ENCODE measurements at regions not wholly inside any gene's neighbourhood (a gene's known extent, or its start where the extent isn't known, plus 50 kb on each side); places are given as distances from the start of the nearest gene placed in this dataset.

GRCh38 chr3:193935916-193936315, 200.0 kb upstream of the HES1 start:
- ATAC-seq (no peak), DNase-seq (no peak)

DNA sequence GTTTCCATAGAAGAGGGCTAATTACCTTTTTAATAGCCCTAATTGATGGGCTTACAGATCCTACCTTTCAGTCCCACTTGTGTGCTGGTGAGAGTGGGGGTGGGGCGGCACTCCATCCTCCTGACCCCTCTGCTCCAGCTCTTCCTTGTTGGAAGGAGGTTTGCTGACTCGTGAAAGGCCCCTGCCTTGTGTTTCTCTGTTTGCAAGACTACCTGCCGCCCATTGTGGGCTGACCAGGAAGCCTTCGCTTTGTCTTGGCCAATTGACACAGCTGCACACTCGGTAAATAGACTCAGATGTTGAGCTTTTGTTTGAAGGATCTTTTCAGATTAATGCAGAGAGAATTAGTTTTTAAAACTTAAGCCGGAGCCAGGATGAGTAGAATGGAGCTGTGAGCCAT, 197.3 kb upstream of the HES1 start:
- intact Hi-C loops (cut with micrococcal nuclease): no loop called here
- DNase-seq (no peak), ATAC-seq (no peak)

More at GRCh38 chr3:193935916-193936315, 200.0 kb upstream of the HES1 start:
- intact Hi-C loops (cut with micrococcal nuclease): no loop called here

DNA sequence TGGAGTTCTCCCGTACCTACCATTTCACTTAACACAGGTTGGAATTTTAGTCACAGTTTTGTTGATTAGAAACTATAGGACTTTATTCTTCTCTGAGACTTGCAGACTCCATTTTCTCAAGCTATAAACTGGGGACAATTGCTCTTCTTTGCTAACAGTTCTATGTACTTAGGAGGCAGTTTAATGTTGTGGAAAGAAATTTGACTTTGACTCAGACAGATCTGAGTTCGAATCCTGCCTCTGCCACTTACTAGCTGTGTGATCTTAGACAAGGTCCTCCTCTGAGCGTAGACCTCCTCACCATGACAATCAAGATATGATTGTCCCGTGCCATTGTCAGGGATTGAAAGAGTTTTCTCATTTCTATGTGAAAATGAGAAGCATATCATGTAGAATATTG, 196.4 kb upstream of the HES1 start:
- ATAC-seq: no peak
- intact Hi-C loops (cut with micrococcal nuclease): no loop called here
- no peak for DNase-seq

GRCh38 chr3:193940526-193940925, 195.4 kb upstream of the HES1 start:
- ATAC-seq: no peak
- no peak for DNase-seq
- intact Hi-C loops (cut with micrococcal nuclease): no loop called here

- intact Hi-C loops (cut with micrococcal nuclease): no loop called here
- no peak for DNase-seq
- ATAC-seq: no peak
These were observed 194.5 kb upstream of the HES1 start for GRCh38 chr3:193941486-193941885.

- intact Hi-C loops (cut with micrococcal nuclease): no loop called here
- DNase-seq (no peak), ATAC-seq (no peak)
These were observed 193.4 kb upstream of the HES1 start for GRCh38 chr3:193942516-193943055.

- DNase-seq (peak; percentile 30), ATAC-seq (peak; percentile 13)
- intact Hi-C loops (cut with micrococcal nuclease): no loop called here
These were observed 192.7 kb upstream of the HES1 start for GRCh38 chr3:193943200-193943599.

GRCh38 chr3:193943851-193944517, 192.0 kb upstream of the HES1 start:
- DNase-seq (no peak), ATAC-seq (no peak)
- intact Hi-C loops (cut with micrococcal nuclease): no loop called here

DNA sequence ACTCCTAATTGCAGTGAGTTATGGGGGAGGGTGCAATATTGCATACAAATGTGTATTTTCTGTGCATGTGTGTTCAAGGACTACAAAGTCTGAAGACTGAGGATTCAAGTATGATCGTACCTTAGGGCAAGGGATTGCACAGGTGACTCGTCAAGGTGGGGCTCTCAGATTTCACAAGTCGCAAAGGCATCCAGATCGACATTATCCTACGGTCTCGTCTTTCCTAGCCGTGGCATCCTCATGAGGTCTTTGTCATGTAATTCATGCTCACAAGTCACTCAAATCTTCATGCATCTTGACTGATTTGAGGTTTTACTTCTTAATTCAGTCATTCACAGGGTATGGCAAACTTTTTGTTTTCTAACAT, 191.4 kb upstream of the HES1 start:
- no peak for DNase-seq
- ATAC-seq: no peak
- intact Hi-C loops (cut with micrococcal nuclease): no loop called here

DNA sequence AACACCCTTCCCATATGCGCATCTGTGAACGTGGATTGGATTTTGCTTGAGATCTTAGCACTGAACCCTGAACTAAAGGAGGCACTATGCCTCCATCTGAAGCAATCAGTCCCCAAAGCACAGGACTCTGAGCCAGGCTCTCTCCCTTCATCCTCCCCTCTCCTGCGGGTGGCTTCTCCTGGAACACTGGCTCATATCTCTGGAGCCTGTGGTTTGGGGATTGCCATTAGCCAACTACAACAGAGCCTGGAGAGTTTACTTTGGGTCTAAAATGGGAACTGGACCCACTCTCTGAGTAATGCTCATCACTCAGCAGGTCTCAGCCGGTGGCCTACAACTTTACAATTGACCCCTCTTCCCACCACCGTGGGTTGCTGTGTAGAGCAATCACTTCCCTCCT, 190.8 kb upstream of the HES1 start:
- intact Hi-C loops (cut with micrococcal nuclease): no loop called here
- ATAC-seq (no peak), DNase-seq (no peak)

- DNase-seq (no peak), ATAC-seq (no peak)
- intact Hi-C loops (cut with micrococcal nuclease): no loop called here
These were observed 189.0 kb upstream of the HES1 start for GRCh38 chr3:193946945-193947344.

DNA sequence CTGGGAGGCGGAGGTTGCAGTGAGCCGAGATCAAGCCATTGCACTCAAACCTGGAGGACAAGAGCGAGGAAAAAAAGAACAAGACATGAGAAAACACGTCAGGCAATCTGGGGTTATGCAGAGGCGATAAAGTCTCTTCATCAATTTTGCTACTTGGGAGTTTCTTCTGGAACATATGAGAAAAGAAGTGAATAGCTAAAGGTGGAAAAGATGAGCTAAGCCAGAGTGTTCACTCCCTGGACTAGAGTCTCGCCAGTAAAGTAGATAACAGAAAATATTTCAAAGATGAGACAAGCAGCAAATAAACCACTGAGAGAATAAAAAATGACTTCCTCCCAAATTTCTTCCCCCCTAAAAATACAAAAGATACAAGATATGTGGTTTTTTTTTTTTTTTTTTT, 188.4 kb upstream of the HES1 start:
- no peak for DNase-seq
- intact Hi-C loops (cut with micrococcal nuclease): no loop called here
- ATAC-seq: no peak

- ATAC-seq: no peak
- intact Hi-C loops (cut with micrococcal nuclease): no loop called here
These were observed 187.5 kb upstream of the HES1 start for GRCh38 chr3:193948459-193948858.

GRCh38 chr3:193951859-193952258, 184.1 kb upstream of the HES1 start:
- no peak for ATAC-seq
- intact Hi-C loops (cut with micrococcal nuclease): no loop called here
- DNase-seq: no peak

More at GRCh38 chr3:193948459-193948858, 187.5 kb upstream of the HES1 start:
- DNase-seq: no peak

GRCh38 chr3:193954752-193955151, 181.2 kb upstream of the HES1 start:
- intact Hi-C loops (cut with micrococcal nuclease): no loop called here
- ATAC-seq: no peak
- no peak for DNase-seq

- ATAC-seq: no peak
- intact Hi-C loops (cut with micrococcal nuclease): no loop called here
- no peak for DNase-seq
These were observed 180.2 kb upstream of the HES1 start for GRCh38 chr3:193955719-193956118.

DNA sequence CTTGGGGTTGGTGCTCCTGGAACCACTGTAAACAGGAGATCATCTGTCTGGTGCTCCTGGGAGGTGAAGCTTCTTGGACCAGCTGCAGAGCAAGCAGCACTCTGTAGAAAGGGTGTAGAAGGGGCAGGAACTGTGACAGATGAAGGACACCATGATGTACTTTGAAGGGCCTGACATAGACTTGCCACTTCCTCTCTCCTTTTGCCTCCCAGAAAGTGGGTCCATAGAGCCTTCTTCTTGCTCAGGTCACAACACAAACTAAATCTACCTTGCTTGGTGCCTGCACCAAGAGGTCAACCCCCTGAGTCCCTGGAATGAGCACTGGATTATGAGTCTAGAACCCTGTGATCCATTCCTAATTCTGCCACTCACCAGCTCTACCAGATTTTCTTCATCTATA, 176.1 kb upstream of the HES1 start:
- intact Hi-C loops (cut with micrococcal nuclease): no loop called here
- DNase-seq (no peak), ATAC-seq (no peak)

GRCh38 chr3:193960487-193961274, 175.3 kb upstream of the HES1 start:
- intact Hi-C loops (cut with micrococcal nuclease): no loop called here
- ATAC-seq (peak; percentile 62), DNase-seq (no peak)

DNA sequence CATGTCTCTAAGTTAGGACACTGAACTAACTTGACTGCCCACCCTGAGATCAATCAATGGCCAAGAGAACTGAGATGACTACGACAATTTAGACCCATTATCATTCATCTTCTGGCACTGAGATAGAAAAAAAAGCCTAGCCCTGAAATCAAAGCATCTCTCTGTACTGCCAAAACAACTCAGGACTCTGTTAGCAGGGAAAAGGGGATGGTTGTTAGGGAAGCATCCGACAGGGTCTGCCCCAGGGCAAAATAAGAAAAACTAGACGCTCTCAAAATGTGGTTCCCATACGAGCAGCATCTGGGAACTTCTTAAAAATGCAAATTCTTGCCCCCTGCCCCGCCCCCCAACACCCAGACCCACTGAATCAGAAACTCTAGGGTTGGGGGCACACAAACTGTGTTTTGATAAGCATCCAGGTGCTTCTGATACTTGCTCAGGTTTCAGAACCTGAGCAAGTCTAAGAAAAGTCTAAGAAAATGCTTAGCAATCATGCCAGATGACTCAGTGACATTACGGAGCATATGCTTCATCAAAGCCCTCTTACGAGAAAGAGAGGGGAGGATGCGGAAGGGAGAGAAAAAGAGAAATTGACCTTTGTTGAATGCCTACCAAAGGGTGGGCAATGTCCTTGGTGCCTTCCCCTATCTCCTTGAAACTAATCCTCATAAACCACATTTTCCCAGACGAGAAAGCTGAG, 172.8 kb upstream of the HES1 start:
- no peak for ATAC-seq
- intact Hi-C loops (cut with micrococcal nuclease): no loop called here
- no peak for DNase-seq

DNA sequence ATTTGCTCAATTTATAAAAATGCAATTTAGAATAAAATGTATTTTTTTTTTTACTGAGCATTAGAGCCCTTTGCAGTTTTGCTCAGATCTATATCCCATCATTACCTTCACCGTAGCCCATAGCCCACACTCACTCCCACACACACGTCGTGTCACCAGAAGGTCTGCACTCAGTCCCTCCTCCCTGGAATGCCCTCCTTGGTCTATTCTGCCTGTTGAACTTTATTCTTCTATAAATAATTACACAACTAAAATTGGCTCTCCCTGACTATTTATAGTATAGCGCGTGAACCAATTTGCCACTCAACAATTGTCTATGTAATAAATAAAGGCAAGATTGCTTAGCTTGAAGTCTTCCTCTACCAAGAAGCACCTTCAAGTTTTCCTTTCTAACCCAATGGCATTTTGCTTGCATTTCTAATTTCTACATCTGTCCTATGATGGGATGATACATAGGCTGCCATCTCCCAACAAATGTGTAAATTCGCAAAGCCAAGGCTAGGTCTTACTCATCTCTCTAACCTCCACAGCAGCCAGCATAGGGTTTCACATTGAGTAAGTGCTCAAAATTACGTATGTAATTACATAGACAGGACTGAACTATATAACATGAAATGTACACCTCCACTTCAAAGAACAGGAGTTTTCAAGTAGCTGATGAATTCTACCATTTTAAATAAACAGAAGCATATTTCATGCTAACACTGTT, 172.0 kb upstream of the HES1 start:
- intact Hi-C loops (cut with micrococcal nuclease): no loop called here
- peak; percentile 75 for ATAC-seq
- DNase-seq: no peak
